ENCODE measurements at regions not wholly inside any gene's neighbourhood (a gene's known extent, or its start where the extent isn't known, plus 50 kb on each side); places are given as distances from the start of the nearest gene placed in this dataset.

GRCh38 chr14:98791661-98792060 lies 480.3 kb downstream of the BCL11B start:
- TF ChIP-seq CTCF (IDR thresholded peaks at IDR 0.05; ENCODE audit: insufficient read depth, low read depth, low read length) = no peak
- no peak for TF ChIP-seq EZH2 (IDR thresholded peaks at IDR 0.05; ENCODE audit: insufficient read depth, low read length)

All from astrocyte (in vitro differentiated cells and primary cell).